ENCODE measurements at regions not wholly inside any gene's neighbourhood (a gene's known extent, or its start where the extent isn't known, plus 50 kb on each side); places are given as distances from the start of the nearest gene placed in this dataset.

DNA sequence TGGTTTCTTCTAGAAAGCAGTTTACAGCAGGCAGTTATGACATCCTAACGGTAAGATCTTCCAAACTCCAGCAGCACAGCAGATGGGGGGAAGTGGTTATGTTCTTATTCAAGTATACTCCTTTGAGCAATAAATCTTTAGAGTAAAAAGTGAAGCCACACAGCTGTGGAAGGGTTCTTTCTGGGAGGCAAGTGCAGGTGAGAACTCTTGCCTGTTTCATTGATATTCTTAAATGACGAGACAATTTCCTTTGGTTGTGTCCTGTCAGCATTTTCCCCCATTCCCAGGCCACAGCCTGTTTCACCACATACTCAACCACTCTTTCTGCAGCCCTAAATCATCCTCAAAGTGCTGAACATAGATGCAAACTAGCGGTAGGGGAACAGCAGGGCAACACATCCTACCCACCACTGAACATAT lies 207.3 kb upstream of the MTNR1B start:
- Histone ChIP-seq H3K4me1 (ENCODE audit: insufficient read depth) (peaks cover 2% of the 10 kb centered on the region), H3K27me3 (no peaks in the 10 kb centered on the region), H3K27ac (no peak overlapping the region), H3K4me3 (no peak overlapping the region), H3K36me3 (no peaks in the 10 kb centered on the region), H3K9me3 (no peaks in the 10 kb centered on the region)
- TF ChIP-seq, protein P1, sequence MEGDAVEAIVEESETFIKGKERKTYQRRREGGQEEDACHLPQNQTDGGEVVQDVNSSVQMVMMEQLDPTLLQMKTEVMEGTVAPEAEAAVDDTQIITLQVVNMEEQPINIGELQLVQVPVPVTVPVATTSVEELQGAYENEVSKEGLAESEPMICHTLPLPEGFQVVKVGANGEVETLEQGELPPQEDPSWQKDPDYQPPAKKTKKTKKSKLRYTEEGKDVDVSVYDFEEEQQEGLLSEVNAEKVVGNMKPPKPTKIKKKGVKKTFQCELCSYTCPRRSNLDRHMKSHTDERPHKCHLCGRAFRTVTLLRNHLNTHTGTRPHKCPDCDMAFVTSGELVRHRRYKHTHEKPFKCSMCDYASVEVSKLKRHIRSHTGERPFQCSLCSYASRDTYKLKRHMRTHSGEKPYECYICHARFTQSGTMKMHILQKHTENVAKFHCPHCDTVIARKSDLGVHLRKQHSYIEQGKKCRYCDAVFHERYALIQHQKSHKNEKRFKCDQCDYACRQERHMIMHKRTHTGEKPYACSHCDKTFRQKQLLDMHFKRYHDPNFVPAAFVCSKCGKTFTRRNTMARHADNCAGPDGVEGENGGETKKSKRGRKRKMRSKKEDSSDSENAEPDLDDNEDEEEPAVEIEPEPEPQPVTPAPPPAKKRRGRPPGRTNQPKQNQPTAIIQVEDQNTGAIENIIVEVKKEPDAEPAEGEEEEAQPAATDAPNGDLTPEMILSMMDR (IDR thresholded peaks at IDR 0.05): no peak
- TF ChIP-seq POLR2A (IDR thresholded peaks at IDR 0.05) (no peak), EP300 (IDR thresholded peaks at IDR 0.05) (no peak)
- no peak for DNase-seq
- intact Hi-C loops (cut with DNase I): no loop called here
- 71 to 85% (median 75%) methylated on average over 3 of the region's 3 CpGs for WGBS, 3 donors

DNA sequence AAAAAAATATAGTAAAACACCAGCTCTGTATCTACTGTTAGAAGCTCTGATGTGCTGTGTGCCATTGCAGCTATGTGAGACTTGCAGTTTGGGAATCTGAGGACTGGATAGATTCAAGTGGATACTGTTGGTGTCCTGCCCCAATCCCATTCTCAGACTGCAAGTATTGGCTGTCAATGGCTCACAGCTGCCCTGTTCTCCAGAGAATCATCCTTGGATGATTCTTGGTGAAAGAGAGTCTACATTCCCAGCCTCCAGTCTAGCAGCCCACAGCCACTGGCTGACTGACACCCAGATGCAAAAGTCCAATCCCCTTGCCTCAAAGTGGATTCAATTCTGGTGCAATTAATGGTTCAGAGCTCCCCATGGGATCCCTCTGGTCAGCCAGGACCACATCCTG lies 206.1 kb upstream of the MTNR1B start:
- no peak overlapping the region for H3K4me3 ChIP-seq
- TF ChIP-seq POLR2A (IDR thresholded peaks at IDR 0.05) (no peak), EP300 (IDR thresholded peaks at IDR 0.05) (no peak)
- H3K27ac ChIP-seq: no peak overlapping the region
- no peaks in the 10 kb centered on the region for H3K27me3 ChIP-seq
- H3K9me3 ChIP-seq: no peaks in the 10 kb centered on the region
- no peaks in the 10 kb centered on the region for H3K36me3 ChIP-seq
- intact Hi-C loops (cut with DNase I): no loop called here
- peaks cover 2% of the 10 kb centered on the region for H3K4me1 ChIP-seq (ENCODE audit: insufficient read depth)
- no peak for DNase-seq

DNA sequence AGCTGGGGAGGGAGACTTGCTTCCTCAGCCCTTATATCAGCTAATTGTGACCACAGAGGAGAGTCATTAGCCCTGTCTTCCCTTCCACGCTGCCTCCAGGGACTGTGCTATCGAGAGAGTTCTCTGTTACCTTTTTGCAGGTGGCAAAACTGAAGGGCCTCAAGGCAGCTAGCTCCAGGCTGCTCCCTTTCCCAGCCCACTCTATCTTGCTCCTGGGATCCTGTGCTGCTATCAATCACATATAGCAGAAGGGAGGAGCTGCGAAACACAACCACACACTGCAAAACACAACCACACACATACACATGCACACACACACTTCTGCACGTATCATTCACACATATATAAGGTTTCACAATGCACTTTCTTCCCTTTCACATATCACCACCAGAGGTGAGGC lies 205.3 kb upstream of the MTNR1B start:
- TF ChIP-seq EP300 (IDR thresholded peaks at IDR 0.05) (no peak), POLR2A (IDR thresholded peaks at IDR 0.05) (no peak)
- TF ChIP-seq, protein P1 (IDR thresholded peaks at IDR 0.05): no peak
- 77 to 84% (median 78%) methylated on average over 4 of the region's 4 CpGs for WGBS, 3 donors

DNA sequence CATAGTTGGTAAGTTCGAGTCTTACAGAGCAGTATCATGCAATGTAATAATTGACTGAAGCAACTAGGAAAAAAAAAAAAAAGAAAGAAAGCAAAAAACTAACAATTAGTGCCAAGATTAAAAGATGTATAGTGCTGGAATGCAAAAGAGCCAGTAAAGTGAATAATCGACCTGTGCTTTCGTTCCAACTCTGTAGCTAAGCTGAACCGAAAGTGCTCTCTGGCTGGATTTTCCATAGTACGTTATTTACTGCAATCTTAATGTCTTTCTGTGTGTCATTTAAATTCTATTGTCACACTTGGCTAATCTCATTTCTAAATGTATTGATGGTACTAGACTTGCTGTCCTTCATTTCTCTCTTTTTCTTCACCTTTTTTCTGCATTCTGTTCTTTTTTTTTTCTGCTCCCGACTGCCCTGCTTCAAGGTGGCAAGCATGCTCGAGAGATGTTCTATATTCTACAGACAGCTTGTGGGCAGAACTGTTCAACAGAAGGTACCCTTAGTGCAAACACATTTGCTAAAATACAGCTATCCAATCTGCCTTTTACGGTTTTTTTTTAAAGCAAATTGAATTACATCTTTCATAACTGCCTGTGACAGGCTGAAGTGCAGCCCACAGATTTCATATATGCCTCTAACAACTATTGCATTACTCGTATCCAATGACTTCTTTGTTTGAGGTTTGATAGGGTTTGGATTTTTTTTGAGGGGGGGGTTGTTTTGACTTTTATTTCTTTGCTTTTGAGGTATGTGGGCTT lies 204.2 kb upstream of the MTNR1B start:
- Histone ChIP-seq H3K27me3 (no peaks in the 10 kb centered on the region), H3K27ac (no peak overlapping the region), H3K4me1 (ENCODE audit: insufficient read depth) (peaks cover 2% of the 10 kb centered on the region), H3K9me3 (no peaks in the 10 kb centered on the region), H3K4me3 (no peak overlapping the region), H3K36me3 (no peaks in the 10 kb centered on the region)
- intact Hi-C loops (cut with DNase I): no loop called here
- no peak for TF ChIP-seq POLR2A (IDR thresholded peaks at IDR 0.05)
- no peak for TF ChIP-seq EP300 (IDR thresholded peaks at IDR 0.05)
- TF ChIP-seq, protein P1 (IDR thresholded peaks at IDR 0.05): no peak
- DNase-seq: no peak
- 72 to 74% (median 72%) methylated on average over 9 of the region's 9 CpGs for WGBS, 3 donors

More for the DNA sequence above, 205.3 kb upstream of the MTNR1B start:
- no peaks in the 10 kb centered on the region for H3K36me3 ChIP-seq
- H3K27ac ChIP-seq: no peak overlapping the region
- H3K4me1 ChIP-seq (ENCODE audit: insufficient read depth): peaks cover 2% of the 10 kb centered on the region
- H3K4me3 ChIP-seq: no peak overlapping the region
- no peaks in the 10 kb centered on the region for H3K9me3 ChIP-seq
- no peaks in the 10 kb centered on the region for H3K27me3 ChIP-seq
- intact Hi-C loops (cut with DNase I): no loop called here
- DNase-seq: no peak

GRCh38 chr11:92765965-92766371 lies 203.5 kb upstream of the MTNR1B start:
- 0 to 1% (median 1%) methylated on average over 10 of the region's 10 CpGs for WGBS, 3 donors

More at GRCh38 chr11:92765965-92766371, 203.5 kb upstream of the MTNR1B start:
- Histone ChIP-seq H3K27ac (no peak overlapping the region), H3K27me3 (no peaks in the 10 kb centered on the region), H3K4me1 (ENCODE audit: insufficient read depth) (peaks cover 2% of the 10 kb centered on the region), H3K36me3 (no peaks in the 10 kb centered on the region), H3K4me3 (peak overlapping the region; percentile 14), H3K9me3 (no peaks in the 10 kb centered on the region)
- DNase-seq: peak in 2 of 5 donors; percentile 16 to 21
- intact Hi-C loops (cut with DNase I): no loop called here
- no peak for TF ChIP-seq POLR2A (IDR thresholded peaks at IDR 0.05)
- no peak for TF ChIP-seq EP300 (IDR thresholded peaks at IDR 0.05)
- TF ChIP-seq, protein P1 (IDR thresholded peaks at IDR 0.05): no peak
